Glutamatergic neuron (in vitro differentiated cells): ENCODE measurements at regions not wholly inside any gene's neighbourhood (a gene's known extent, or its start where the extent isn't known, plus 50 kb on each side); places are given as distances from the start of the nearest gene placed in this dataset.

Experiments used
- DNase-seq: peaks from one replicate; pipeline ENCODE4 v3.0.0; 2022
- H3K27ac Mint-ChIP-seq: one replicate; pipeline ENCODE4 v1.8.0; 2020; ENCODE audit warnings: mild to moderate bottlenecking, mixed read lengths, inconsistent platforms; ENCODE audit not compliant: unreplicated experiment
- H3K27me3 Mint-ChIP-seq: one replicate; pipeline ENCODE4 v1.8.0; 2020; ENCODE audit warnings: mild to moderate bottlenecking, moderate library complexity, mixed read lengths, inconsistent platforms; ENCODE audit not compliant: unreplicated experiment
- H3K36me3 Mint-ChIP-seq: one replicate; pipeline ENCODE4 v1.8.0; 2020; ENCODE audit warnings: mild to moderate bottlenecking, mixed read lengths, inconsistent platforms; ENCODE audit not compliant: unreplicated experiment
- H3K4me1 Mint-ChIP-seq: one replicate; pipeline ENCODE4 v1.8.0; 2020; ENCODE audit warnings: mild to moderate bottlenecking, low read depth, mixed read lengths, inconsistent platforms; ENCODE audit not compliant: unreplicated experiment
- H3K4me3 Mint-ChIP-seq: one replicate; pipeline ENCODE4 v1.8.0; 2020; ENCODE audit warnings: mild to moderate bottlenecking, mixed read lengths, inconsistent platforms; ENCODE audit not compliant: unreplicated experiment
- H3K9me3 Mint-ChIP-seq: one replicate; pipeline ENCODE4 v1.8.0; 2020; ENCODE audit warnings: mild to moderate bottlenecking, moderate library complexity, mixed read lengths, inconsistent platforms; ENCODE audit not compliant: unreplicated experiment
- CTCF ChIP-seq: fragments of 200-600 bp; sonication (generic); IDR thresholded peaks from one replicate; pipeline ENCODE4 v1.5.0; 2021; ENCODE audit not compliant: partially characterized antibody, unreplicated experiment

GRCh38 chr20:4508773-4509172, 177.5 kb upstream of the PRNP start:
- TF ChIP-seq CTCF = no peak
- no peak for DNase-seq
- Mint-ChIP-seq H3K27me3 (no peaks in the 10 kb centered on the region), H3K4me1 (peaks cover 6% of the 10 kb centered on the region), H3K36me3 (peaks cover 5% of the 10 kb centered on the region), H3K4me3 (no peak overlapping the region), H3K27ac (no peak overlapping the region), H3K9me3 (no peaks in the 10 kb centered on the region)

- no peak for TF ChIP-seq CTCF
- Mint-ChIP-seq H3K9me3 (no peaks in the 10 kb centered on the region), H3K4me1 (peaks cover 2% of the 10 kb centered on the region), H3K27ac (no peak overlapping the region), H3K4me3 (no peak overlapping the region), H3K36me3 (peaks cover 5% of the 10 kb centered on the region), H3K27me3 (no peaks in the 10 kb centered on the region)
- no peak for DNase-seq
Observed at GRCh38 chr20:4507288-4507719, 179.0 kb upstream of the PRNP start.

DNA sequence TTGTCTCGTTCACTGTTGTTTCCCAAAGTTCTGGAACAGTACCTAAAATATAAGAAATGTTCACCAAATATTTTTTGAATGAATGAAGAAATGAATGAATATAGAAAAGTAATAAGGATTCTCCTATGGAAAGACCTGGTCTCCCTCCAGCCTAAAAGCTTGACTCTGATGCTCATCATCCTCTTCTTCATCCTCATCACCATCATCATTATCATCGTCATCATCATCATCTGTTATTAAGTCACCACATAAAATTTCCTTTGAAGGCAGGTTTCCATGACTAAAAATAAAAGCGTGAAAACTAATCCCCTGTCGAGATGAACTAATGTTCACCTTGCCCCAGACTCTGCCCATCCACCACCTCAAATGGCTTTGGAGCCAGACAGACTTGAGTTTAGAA, 181.4 kb upstream of the PRNP start:
- Mint-ChIP-seq H3K4me3 (no peak overlapping the region), H3K27me3 (peaks cover 2% of the 10 kb centered on the region), H3K4me1 (peaks cover 2% of the 10 kb centered on the region), H3K27ac (no peak overlapping the region), H3K9me3 (no peaks in the 10 kb centered on the region), H3K36me3 (peaks cover 7% of the 10 kb centered on the region)
- no peak for DNase-seq
- TF ChIP-seq CTCF = no peak

- no peak for DNase-seq
- no peak overlapping the region for H3K4me3 Mint-ChIP-seq
- H3K4me1 Mint-ChIP-seq = peaks cover 2% of the 10 kb centered on the region
- TF ChIP-seq CTCF = no peak
- peaks cover 2% of the 10 kb centered on the region for H3K27me3 Mint-ChIP-seq
- H3K36me3 Mint-ChIP-seq = peaks cover 7% of the 10 kb centered on the region
- no peak overlapping the region for H3K27ac Mint-ChIP-seq
- H3K9me3 Mint-ChIP-seq = no peaks in the 10 kb centered on the region
Observed at GRCh38 chr20:4502756-4503155, 183.5 kb upstream of the PRNP start.

DNA sequence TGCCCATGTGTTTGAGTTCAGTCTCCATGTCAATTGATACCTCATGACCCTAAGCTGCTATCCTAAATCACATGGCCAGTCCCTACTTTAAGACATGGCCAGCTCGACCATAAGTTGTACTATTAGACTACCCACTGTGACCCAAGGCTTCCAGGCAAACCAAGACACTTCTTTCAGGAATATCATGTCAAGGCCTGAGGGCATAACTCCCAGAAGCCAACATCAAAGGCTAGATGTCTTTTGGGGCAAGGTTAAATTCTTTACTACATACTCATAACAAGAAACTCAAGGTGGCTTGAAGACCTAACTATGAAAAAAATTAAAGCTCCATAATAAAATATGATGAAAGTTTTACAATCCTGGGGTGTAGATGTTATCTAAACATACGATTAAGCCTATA, 192.9 kb upstream of the PRNP start:
- Mint-ChIP-seq H3K9me3 (no peaks in the 10 kb centered on the region), H3K36me3 (no peaks in the 10 kb centered on the region), H3K27ac (no peak overlapping the region), H3K4me1 (peaks cover 3% of the 10 kb centered on the region), H3K4me3 (no peak overlapping the region), H3K27me3 (no peaks in the 10 kb centered on the region)
- DNase-seq = no peak
- TF ChIP-seq CTCF = no peak
